GM12874 (cell line): ENCODE measurements at regions not wholly inside any gene's neighbourhood (a gene's known extent, or its start where the extent isn't known, plus 50 kb on each side); places are given as distances from the start of the nearest gene placed in this dataset.

Source experiments
- TF ChIP-seq, protein P1 (sequence below): IDR thresholded peaks from 2 replicates; pipeline ENCODE4 v1.5.1; 2011; ENCODE audit warnings: low read depth, mild to moderate bottlenecking, control low read depth, low read length, moderate library complexity; ENCODE audit not compliant: insufficient read depth

DNA sequence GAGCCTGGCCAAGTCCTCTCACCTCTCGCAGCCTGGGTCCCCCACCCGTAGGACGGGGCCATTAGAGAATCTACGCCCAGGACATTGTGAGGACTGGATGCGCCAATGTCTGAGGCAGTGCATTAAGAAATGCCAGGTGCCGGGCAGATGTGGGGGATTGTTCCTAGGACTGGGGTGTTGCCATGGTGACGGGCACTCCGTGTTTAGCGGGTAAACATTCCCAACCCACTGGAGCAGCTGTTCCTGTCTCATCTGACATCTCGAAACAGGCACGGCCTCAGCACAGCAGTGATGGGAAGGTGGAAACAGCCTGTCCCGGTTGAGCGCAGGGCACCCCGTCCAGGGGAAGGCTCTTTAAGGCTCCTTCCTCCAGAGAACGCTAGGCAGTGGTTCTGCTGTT, 99.6 kb upstream of the RTL6 start:
- TF ChIP-seq, protein P1, sequence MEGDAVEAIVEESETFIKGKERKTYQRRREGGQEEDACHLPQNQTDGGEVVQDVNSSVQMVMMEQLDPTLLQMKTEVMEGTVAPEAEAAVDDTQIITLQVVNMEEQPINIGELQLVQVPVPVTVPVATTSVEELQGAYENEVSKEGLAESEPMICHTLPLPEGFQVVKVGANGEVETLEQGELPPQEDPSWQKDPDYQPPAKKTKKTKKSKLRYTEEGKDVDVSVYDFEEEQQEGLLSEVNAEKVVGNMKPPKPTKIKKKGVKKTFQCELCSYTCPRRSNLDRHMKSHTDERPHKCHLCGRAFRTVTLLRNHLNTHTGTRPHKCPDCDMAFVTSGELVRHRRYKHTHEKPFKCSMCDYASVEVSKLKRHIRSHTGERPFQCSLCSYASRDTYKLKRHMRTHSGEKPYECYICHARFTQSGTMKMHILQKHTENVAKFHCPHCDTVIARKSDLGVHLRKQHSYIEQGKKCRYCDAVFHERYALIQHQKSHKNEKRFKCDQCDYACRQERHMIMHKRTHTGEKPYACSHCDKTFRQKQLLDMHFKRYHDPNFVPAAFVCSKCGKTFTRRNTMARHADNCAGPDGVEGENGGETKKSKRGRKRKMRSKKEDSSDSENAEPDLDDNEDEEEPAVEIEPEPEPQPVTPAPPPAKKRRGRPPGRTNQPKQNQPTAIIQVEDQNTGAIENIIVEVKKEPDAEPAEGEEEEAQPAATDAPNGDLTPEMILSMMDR, result no peak

DNA sequence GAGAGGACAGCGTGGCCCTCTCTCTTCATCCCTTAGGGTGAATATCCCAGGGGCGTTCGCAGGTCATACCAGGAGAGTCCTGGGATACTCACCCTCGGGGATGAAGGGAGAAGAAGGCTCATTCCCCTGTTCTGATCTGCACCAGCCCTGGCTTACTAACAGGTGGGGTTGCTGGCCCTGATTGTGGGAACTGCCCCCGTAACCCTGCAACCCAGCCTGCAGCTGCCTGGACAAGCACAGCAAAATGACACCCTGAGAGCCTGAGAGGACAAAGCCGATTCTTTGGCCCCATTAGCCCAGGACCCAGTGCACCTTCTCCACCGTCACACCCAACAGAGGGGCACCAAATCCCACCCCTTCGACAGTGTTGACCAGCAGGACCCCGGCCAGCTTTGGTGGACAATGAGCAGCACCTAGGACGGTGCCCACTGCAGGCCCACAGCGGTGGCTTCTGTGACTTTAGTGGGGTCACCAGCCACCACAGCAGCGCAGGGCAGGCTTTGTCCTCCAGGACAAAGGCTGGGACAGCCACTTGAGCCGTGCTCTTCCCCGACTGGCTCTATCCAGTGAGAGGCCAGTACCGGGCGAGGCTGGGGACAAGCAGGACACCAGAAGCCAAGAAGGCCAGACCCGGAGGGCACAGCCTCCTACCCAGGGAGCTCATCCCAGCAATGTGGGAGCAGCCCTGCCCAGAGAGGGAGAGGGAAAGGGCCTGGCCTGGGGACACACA, 98.5 kb upstream of the RTL6 start:
- TF ChIP-seq, protein P1, result no peak

DNA sequence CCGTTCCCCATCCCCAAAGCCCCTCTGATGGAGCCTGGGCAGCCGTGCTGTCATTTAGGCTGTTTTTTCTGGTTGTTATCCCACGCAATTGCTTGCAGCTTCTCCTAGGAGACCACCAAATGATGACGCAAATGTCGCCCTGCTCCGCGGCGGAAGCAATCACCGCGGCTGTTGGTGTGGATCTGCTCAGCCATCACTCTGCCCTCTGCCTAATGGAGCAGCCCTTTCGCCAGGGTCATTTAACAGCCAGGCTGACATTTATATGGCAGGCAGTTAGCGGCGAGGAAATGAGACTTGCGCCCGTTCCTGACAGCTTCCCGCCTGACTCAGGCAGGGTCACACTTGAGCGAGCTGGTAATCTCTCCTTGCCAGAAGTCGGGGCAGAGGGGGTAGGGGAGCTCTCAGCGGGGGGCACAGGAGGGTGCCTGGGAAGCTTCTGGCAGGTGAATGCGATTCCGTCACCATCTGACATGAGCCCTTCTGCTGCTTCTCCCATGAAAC, 97.9 kb upstream of the RTL6 start:
- TF ChIP-seq, protein P1, result no peak

DNA sequence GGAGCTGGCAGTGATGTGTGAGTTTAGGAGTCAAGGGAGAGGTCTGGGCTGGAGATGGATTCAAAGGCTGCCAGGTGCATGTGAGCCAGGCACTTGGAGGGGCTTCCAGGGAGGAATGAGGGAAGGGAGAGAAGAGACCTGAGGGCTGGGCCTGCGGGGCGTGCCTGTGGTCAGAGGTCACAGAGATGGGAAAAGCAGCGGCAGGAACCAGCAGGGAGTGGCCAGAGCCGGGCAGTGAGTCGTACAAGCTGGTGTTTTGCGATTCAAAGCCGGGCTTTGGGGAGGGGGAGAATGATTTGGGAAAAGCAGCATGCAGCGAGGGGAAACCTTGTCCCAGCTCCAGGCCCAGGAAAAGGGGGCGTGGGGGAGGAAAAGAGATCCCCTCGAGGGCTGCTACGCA, 96.9 kb upstream of the RTL6 start:
- TF ChIP-seq, protein P1, result no peak

DNA sequence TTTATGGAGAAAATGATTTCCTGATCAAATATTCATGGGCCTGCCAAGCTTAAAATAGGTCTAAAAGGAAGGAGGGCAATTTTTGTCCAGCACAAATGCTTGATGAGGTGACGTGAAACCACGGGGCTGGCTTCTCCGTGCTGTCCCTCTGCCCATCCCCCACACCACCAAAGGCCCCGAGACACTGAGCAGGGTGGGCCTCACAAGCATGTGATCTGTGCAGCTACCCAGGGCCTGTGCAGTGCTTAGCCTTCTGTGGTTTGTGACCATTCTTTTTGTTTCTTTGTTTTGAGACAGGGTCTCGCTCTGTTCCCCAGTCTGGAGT, 94.8 kb upstream of the RTL6 start:
- TF ChIP-seq, protein P1, result no peak

DNA sequence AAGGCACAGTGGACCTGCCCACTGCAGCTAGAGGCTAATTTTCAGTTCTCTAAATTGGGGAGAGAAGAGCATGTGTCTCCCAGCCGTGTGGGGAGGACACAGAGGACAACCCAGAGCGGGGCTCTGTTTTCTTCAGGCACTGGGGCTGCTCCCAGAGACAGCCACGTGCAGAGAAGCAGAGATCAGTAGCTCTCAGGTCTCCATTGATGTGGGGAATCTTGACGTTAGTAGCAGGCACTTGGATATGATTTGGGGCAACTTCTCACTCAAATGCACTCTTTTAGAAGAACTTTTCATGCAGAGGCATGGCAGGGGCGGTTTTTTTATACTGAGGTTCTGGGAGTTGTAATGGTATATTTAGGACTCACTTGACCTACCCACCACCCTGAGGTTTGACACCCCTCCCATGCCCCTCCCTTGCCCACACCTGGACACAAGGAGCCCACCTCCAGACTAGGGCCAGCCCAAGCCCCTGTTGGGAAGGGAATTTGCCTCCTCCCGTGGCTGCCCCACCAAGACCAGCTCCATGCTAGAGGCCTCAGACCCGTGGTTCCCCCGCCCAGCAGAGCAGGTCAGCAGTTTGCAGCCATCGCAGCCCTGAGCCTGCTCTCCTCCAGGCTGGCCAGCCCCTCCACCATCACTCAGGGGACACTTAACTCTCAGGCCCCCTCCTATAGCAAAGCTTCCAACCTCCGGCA, 94.2 kb upstream of the RTL6 start:
- TF ChIP-seq, protein P1, result no peak

DNA sequence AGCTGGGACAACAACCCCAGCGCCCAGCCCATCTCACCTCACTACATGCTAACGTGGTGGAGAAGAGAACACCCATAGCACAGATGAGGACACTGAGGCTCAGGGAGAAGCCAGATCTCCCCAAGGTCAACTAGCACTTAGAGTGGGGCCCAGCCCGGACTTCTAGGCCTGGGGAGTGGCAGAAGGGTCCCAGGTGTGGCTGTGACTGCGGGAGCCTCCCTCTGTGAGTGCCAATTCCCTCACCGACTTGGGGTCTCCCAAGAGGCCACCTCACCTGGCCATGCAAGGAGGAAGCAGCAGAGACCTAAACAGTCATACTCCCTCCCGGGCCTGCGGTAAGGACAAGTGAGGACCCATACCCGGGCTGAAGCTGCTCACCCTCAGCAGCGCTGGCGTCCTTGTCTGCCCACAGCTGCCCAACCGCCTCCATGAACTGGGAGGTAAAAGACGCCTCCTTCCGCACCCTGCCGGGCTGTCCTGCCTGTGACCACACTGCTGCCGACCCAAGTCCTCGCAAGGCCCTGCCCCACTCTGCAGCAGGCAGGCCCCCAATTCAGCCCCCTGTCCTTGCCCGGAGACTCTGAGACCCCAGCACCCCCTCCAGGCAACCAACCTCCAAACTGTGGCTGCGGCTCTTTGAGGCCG, 93.2 kb upstream of the RTL6 start:
- TF ChIP-seq, protein P1, result no peak
